ENCODE measurements at regions not wholly inside any gene's neighbourhood (a gene's known extent, or its start where the extent isn't known, plus 50 kb on each side); places are given as distances from the start of the nearest gene placed in this dataset.

DNA sequence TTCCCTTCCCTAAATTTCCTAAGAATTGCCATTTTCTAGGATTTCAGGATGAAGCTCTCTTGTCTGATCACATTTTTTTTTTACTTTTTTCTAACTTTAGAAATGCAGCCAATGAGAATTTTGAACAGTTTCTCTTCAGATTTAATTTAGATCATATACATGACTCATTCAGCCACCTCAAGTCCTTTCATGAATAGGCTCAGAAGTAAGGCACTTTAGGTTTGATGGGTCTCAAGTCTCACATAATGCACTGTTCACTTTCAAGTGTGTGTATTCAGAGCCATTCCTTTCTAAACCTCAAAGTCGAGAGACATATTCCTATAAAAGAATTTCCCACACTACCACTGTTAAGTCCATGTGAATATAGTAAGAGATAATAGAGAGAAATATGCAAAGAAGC is 614.1 kb upstream of the VRK2 start:
- H3K4me3 Mint-ChIP-seq, result no peak overlapping the region
- no peaks in the 10 kb centered on the region for H3K36me3 Mint-ChIP-seq
- DNase-seq, result no peak
- no peaks in the 10 kb centered on the region for H3K4me1 Mint-ChIP-seq (ENCODE audit: low read depth)
- intact Hi-C loops (cut with micrococcal nuclease), result no loop called here
- ChIA-PET CTCF (no interaction called here), POLR2A (no interaction called here)
- H3K9me3 Mint-ChIP-seq, result peaks cover 22% of the 10 kb centered on the region
- no peaks in the 10 kb centered on the region for H3K27me3 Mint-ChIP-seq
- H3K27ac Mint-ChIP-seq, result no peak overlapping the region

DNA sequence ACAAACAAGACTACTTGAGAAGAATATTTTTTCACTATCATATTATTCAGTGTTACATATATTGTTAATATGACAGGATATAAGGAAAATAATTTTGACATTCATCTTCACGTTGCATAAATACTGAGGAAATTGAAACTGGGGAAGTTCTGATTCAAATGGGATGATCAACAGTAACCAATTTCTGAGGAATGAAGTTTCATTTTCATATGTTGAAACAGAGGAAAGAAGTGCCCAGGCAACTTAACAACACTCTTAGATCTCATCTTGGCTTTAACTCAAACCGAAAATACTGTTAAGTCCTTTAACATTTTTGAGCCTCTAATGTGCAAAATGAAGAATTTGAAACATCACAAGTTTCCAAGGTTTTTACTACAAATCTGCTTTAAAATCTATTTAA is 612.2 kb upstream of the VRK2 start:
- DNase-seq, result no peak
- H3K36me3 Mint-ChIP-seq, result no peaks in the 10 kb centered on the region
- H3K4me1 Mint-ChIP-seq (ENCODE audit: low read depth), result no peaks in the 10 kb centered on the region
- H3K9me3 Mint-ChIP-seq, result peaks cover 24% of the 10 kb centered on the region
- ChIA-PET CTCF (no interaction called here), POLR2A (no interaction called here)
- no peak overlapping the region for H3K27ac Mint-ChIP-seq
- H3K27me3 Mint-ChIP-seq, result no peaks in the 10 kb centered on the region
- intact Hi-C loops (cut with micrococcal nuclease), result no loop called here
- no peak overlapping the region for H3K4me3 Mint-ChIP-seq

DNA sequence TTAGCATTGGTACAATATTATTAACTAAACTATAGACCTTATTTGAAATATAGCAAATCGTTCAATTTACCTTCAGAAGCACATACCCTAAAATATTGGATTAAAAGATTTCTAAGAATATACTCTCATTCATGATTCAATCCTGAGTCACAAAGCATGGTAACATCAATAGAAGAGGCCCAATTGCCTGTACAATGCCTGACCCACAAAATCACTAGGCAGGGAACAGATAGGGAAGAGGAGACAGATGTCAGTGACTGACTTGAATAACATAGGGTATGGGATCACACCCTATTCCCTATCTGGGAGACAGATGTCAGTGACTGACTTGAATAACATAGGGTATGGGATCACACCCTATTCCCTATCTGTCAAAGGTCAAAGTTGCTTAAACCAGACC is 611.6 kb upstream of the VRK2 start:
- POLR2A ChIA-PET, result no interaction called here
- Mint-ChIP-seq H3K4me3 (no peak overlapping the region), H3K9me3 (peaks cover 18% of the 10 kb centered on the region), H3K27ac (no peak overlapping the region), H3K36me3 (no peaks in the 10 kb centered on the region), H3K27me3 (no peaks in the 10 kb centered on the region), H3K4me1 (ENCODE audit: low read depth) (no peaks in the 10 kb centered on the region)
- CTCF ChIA-PET, result no interaction called here
- no peak for DNase-seq
- intact Hi-C loops (cut with micrococcal nuclease), result no loop called here

DNA sequence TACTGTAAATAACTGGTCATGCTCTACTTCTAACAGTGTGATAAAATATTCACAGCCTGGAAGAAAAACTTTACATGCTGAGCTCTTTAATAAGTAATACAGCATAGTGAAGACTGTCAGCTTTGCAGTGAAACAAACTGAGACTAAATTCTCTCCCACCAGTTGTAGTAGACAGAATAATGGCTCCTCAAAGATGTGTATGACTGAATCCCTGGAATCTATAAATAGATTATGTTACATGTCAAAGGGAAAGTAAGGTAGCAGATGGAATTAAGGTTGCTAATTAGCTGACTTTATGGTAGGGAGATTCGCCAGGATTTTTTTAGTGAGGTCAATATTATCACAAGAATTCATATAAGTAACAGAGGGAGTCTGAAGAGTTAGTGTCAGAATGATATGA is 609.5 kb upstream of the VRK2 start:
- peaks cover 15% of the 10 kb centered on the region for H3K9me3 Mint-ChIP-seq
- POLR2A ChIA-PET, result no interaction called here
- H3K4me3 Mint-ChIP-seq, result no peak overlapping the region
- H3K27ac Mint-ChIP-seq, result no peak overlapping the region
- no peaks in the 10 kb centered on the region for H3K4me1 Mint-ChIP-seq (ENCODE audit: low read depth)
- no peaks in the 10 kb centered on the region for H3K36me3 Mint-ChIP-seq
- intact Hi-C loops (cut with micrococcal nuclease), result no loop called here
- H3K27me3 Mint-ChIP-seq, result no peaks in the 10 kb centered on the region
- DNase-seq, result no peak
- CTCF ChIA-PET, result no interaction called here

DNA sequence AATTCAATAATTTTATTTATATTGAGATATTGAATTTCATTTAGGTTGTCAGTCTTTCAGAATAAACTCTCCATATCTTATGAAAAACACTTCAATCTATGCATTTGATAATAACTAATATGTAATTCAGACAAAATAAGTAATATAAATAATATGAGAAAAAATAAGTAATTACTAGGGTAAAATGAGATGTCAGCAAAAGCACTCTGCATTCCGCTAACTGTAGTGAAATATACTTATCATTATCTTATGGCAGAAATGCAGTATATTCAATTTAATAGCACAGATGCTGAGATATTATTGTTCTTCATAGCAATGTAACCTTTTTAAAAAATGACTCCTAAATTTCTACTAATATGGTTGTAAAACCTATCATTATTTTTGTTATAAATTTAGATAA is 606.2 kb upstream of the VRK2 start:
- intact Hi-C loops (cut with micrococcal nuclease), result no loop called here
- Mint-ChIP-seq H3K4me1 (ENCODE audit: low read depth) (no peaks in the 10 kb centered on the region), H3K27me3 (no peaks in the 10 kb centered on the region), H3K27ac (no peak overlapping the region), H3K36me3 (no peaks in the 10 kb centered on the region), H3K9me3 (peaks cover 24% of the 10 kb centered on the region), H3K4me3 (no peak overlapping the region)
- DNase-seq, result no peak
- CTCF ChIA-PET, result no interaction called here
- POLR2A ChIA-PET, result no interaction called here

DNA sequence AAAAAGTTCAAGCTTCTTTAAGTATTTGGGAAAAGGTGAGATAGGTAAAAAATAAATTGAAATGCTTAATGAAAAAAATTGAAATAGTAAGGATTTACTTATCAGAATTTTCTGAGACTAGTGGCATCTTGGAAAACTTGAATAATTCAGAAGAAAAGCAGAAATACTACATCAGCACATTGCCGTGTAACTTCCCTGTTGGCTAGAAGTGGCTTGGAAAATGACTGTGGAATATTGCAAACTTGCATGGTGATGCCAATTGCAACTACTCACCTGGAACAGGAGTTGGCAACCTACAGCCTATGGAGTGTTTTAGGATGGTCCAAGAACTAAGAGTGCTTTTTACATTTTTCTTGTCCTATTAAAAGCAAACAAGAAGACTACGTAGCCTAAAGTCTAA is 603.5 kb upstream of the VRK2 start:
- Mint-ChIP-seq H3K4me3 (no peak overlapping the region), H3K27ac (no peak overlapping the region), H3K36me3 (no peaks in the 10 kb centered on the region), H3K9me3 (peaks cover 21% of the 10 kb centered on the region), H3K4me1 (ENCODE audit: low read depth) (no peaks in the 10 kb centered on the region), H3K27me3 (no peaks in the 10 kb centered on the region)
- no peak for DNase-seq
- CTCF ChIA-PET, result no interaction called here
- intact Hi-C loops (cut with micrococcal nuclease), result no loop called here
- POLR2A ChIA-PET, result no interaction called here

DNA sequence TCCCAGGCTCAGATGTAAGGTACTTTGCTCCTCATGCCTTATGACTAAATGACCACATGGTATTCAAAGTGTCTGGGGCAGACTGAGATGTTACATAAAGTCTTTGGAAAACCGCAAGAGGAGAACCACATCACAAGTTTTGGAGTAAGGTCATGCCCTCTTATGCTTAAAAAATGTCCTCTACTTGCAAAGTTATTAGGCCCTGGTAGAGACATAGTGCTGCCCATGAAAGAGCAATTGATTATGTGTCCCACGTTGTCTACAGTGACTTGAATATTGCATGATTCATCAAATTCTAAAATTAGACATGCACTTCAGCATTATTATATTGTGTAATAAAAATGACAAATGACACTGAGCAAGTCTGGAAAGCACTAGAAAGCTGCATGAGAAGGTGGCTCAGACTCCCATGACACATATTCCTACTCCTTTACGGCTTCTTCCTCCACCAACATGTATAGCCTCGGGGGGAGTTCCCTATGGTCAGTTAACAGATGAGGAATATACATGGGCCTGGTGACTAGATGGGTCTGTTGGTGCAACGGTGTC is 602.6 kb upstream of the VRK2 start:
- ChIA-PET POLR2A (no interaction called here), CTCF (no interaction called here)
- no peak overlapping the region for H3K27ac Mint-ChIP-seq
- H3K4me1 Mint-ChIP-seq (ENCODE audit: low read depth), result no peaks in the 10 kb centered on the region
- H3K27me3 Mint-ChIP-seq, result no peaks in the 10 kb centered on the region
- peaks cover 20% of the 10 kb centered on the region for H3K9me3 Mint-ChIP-seq
- no peaks in the 10 kb centered on the region for H3K36me3 Mint-ChIP-seq
- intact Hi-C loops (cut with micrococcal nuclease), result no loop called here
- no peak overlapping the region for H3K4me3 Mint-ChIP-seq
- DNase-seq, result no peak

DNA sequence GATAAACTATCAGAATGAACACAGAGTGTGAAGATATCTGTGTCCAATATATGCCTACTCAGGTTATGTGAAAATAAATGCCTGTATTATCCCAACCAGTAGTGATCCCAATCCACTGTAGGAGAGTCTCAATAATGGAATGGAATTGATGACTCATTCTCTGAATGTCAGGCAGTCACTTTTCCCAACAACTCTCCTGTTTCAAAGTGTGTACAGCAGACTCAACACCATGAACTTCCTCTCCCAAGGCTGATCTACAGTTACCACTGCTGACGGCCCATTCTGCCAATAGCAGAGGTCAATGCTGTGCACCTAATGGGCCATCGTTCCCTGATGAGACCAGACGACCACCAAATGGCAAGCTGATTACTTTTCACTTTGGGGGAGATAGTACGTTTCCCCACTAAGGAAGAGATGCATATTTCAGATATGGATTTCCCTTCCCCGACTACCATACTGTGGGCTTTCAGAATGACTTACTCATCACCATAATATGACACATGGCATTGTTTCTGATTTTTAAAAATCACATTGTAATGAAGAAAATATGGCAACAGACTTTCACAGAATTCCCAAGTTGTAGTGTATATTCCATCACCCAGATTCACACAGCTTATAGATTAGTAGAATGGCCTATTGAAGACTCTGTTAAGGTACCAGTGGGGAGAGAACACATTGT is 601.7 kb upstream of the VRK2 start:
- no peaks in the 10 kb centered on the region for H3K4me1 Mint-ChIP-seq (ENCODE audit: low read depth)
- H3K27ac Mint-ChIP-seq, result no peak overlapping the region
- intact Hi-C loops (cut with micrococcal nuclease), result no loop called here
- peaks cover 22% of the 10 kb centered on the region for H3K9me3 Mint-ChIP-seq
- ChIA-PET CTCF (no interaction called here), POLR2A (no interaction called here)
- DNase-seq, result no peak
- no peaks in the 10 kb centered on the region for H3K36me3 Mint-ChIP-seq
- no peak overlapping the region for H3K4me3 Mint-ChIP-seq
- H3K27me3 Mint-ChIP-seq, result no peaks in the 10 kb centered on the region

DNA sequence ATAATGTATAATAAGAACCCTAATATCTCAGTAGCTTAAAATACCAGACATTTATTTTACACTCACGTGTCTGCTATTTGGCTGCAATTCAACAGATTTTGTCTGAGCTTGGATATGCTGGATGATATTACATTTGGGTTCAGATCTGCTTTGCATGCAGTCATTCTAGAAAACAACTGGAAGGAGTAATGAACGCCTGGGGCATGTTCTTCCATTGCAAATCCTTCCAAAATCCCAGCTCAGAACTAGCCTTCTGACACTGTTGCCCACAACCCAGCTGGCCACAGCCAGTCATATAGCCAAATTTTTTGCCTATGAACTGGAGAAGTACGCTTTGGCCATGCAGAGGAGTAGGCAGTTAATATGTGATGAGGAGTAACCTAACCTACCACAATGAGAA is 597.8 kb upstream of the VRK2 start:
- peaks cover 29% of the 10 kb centered on the region for H3K9me3 Mint-ChIP-seq
- H3K36me3 Mint-ChIP-seq, result no peaks in the 10 kb centered on the region
- POLR2A ChIA-PET, result no interaction called here
- no peak overlapping the region for H3K27ac Mint-ChIP-seq
- CTCF ChIA-PET, result interaction anchor here (0.8 kb wide), 1 partner anchor 1265 kb away, joined by 3 read pairs; the partner anchor contains the start of gene CCDC85A
- H3K27me3 Mint-ChIP-seq, result no peaks in the 10 kb centered on the region
- H3K4me1 Mint-ChIP-seq (ENCODE audit: low read depth), result no peaks in the 10 kb centered on the region
- intact Hi-C loops (cut with micrococcal nuclease), result no loop called here
- DNase-seq, result no peak
- no peak overlapping the region for H3K4me3 Mint-ChIP-seq

DNA sequence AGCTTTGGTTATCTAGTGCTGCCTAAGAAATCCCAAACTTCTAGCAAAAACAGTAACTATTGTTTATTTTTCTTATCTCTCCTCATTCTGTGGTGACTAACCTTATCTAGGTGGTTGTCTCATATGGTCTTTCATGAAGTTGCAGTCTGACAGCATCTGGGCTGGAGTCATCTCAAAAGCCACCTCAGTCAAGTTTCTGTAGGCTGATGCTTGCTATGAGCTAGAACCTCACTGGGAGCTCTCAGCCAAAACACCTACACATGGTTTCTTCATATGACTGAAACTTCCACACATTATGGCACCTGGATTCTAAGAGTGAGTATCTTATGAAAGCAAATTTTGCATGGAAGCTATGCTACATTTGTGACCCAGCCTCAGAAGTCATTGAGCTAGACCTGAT is 596.4 kb upstream of the VRK2 start:
- CTCF ChIA-PET, result no interaction called here
- POLR2A ChIA-PET, result no interaction called here
- no peaks in the 10 kb centered on the region for H3K27me3 Mint-ChIP-seq
- H3K9me3 Mint-ChIP-seq, result peaks cover 21% of the 10 kb centered on the region
- H3K4me3 Mint-ChIP-seq, result no peak overlapping the region
- peak; percentile 9 for DNase-seq
- no peak overlapping the region for H3K27ac Mint-ChIP-seq
- intact Hi-C loops (cut with micrococcal nuclease), result no loop called here
- no peaks in the 10 kb centered on the region for H3K36me3 Mint-ChIP-seq
- no peaks in the 10 kb centered on the region for H3K4me1 Mint-ChIP-seq (ENCODE audit: low read depth)

DNA sequence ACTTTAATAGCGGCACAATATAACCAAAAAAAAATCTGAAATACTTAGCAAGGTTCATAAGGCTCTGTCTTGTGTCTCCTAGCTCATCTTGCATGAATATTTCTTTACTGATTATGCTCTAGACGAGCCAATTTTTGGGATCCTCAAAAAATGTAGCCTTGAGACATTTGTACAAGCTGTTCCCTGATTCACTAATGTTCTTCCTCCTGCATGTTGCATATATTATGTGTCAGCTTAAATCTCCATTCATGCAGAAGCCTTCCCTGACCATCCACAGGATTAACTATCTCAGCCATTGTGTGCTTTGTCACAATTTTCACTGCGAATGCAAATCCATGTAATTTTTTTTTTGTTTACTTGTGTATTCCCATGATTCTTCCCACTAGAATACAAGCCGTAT is 594.0 kb upstream of the VRK2 start:
- Mint-ChIP-seq H3K27me3 (no peaks in the 10 kb centered on the region), H3K4me1 (ENCODE audit: low read depth) (no peaks in the 10 kb centered on the region), H3K9me3 (peaks cover 12% of the 10 kb centered on the region), H3K4me3 (no peak overlapping the region), H3K36me3 (no peaks in the 10 kb centered on the region), H3K27ac (no peak overlapping the region)
- DNase-seq, result no peak
- ChIA-PET CTCF (no interaction called here), POLR2A (no interaction called here)
- intact Hi-C loops (cut with micrococcal nuclease), result no loop called here

DNA sequence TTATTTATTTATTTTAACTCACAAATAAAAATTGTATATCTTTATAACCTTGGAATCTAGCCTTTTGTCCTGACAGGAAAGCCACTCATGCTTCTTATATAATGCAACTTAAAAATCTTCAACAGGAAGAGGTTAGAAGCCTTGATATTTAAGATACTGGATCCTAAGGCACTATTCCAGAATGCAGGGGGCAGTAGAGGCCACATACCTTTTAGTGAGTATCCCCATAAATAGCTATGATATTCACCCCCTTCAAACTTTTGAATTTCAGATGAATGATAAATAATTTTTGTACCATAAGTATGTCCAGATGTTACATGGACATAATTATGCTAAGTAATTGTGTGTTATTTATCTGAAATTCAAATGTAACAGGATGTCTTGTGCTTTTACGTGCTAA is 592.7 kb upstream of the VRK2 start:
- POLR2A ChIA-PET, result no interaction called here
- peaks cover 15% of the 10 kb centered on the region for H3K9me3 Mint-ChIP-seq

DNA sequence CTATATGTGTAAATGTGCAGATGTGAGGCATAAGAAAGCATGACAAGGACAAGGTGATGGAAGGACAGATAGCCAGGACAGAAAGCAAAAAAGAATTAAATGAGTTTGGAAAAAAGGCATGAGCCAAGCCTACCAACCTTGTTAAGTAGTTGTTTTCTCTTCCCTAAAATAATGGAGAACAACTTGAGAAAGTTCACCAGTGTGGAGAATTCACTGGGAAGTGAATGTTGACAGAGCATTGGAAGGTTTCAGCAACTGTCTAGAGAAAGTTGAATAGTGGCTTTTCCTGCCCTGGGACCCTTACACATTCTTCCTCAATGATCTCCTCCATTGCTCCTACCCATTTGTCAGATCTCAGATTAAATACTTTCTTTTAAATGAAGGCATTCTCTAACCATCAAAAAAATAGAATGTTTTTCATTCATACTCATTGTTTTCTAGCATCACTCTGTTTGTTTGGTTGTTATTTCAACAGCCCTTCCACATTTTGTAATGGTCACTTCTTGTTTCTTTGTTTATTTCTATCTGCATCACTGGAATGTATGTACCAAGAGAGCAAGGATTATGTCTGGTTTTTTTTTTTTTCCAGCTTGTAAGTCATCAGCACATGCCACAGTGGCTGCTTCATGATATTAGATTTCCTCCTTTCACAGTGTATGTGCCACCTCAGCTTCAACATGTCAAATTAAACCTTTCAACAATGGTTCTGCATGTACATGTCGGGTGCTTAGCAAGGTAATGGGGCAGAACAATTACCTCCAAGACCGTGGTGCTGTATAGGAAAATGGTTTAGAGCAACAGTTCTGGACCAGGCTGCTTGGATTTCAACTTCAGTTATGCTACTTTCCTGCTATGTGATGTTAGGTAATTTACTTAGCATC is 586.0 kb upstream of the VRK2 start:
- Mint-ChIP-seq H3K36me3 (peaks cover 1% of the 10 kb centered on the region), H3K27me3 (no peaks in the 10 kb centered on the region), H3K4me1 (ENCODE audit: low read depth) (no peaks in the 10 kb centered on the region), H3K27ac (no peak overlapping the region), H3K9me3 (peaks cover 16% of the 10 kb centered on the region), H3K4me3 (no peak overlapping the region)
- CTCF ChIA-PET, result no interaction called here
- POLR2A ChIA-PET, result no interaction called here
- intact Hi-C loops (cut with micrococcal nuclease), result no loop called here
- no peak for DNase-seq

More for the DNA sequence above, 592.7 kb upstream of the VRK2 start:
- CTCF ChIA-PET, result interaction anchor here (0.9 kb wide), 1 partner anchor 44 kb away, joined by 3 read pairs; no protein-coding TSS in a partner anchor
- H3K4me3 Mint-ChIP-seq, result no peak overlapping the region
- H3K4me1 Mint-ChIP-seq (ENCODE audit: low read depth), result no peaks in the 10 kb centered on the region
- H3K27me3 Mint-ChIP-seq, result no peaks in the 10 kb centered on the region
- DNase-seq, result no peak
- no peak overlapping the region for H3K27ac Mint-ChIP-seq
- intact Hi-C loops (cut with micrococcal nuclease), result no loop called here
- H3K36me3 Mint-ChIP-seq, result no peaks in the 10 kb centered on the region
